ENCODE measurements at regions not wholly inside any gene's neighbourhood (a gene's known extent, or its start where the extent isn't known, plus 50 kb on each side); places are given as distances from the start of the nearest gene placed in this dataset.

DNA sequence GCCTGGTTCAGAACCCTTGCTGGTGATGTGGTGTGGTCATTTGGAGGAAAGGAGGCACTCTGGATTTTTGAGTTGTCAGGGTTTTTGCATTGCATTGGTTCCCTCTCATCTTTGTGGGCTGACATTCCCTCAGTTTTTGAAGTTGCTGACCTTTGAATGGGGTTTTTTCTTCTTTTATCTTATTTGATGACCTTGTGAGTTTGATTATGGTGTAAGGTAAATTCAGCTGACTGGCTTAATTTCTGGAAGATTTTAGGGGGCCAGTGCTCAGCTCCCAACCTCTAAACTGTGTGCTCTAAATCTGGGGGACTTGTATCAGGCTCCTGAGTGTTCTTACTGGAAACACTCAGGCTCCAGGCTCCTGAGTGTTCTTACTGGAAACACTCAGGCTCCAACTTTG is 225.9 kb downstream of the MEIS1 start:
- Histone ChIP-seq H3K27ac (no peak overlapping the region), H3K27me3 (peaks cover 7% of the 10 kb centered on the region), H3K4me3 (no peak overlapping the region), H3K36me3 (no peaks in the 10 kb centered on the region), H3K4me1 (no peaks in the 10 kb centered on the region), H3K9me3 (no peaks in the 10 kb centered on the region)
- TF ChIP-seq POLR2A (IDR thresholded peaks at IDR 0.05) (no peak), EP300 (IDR thresholded peaks at IDR 0.05) (no peak), POLR2AphosphoS5 (IDR thresholded peaks at IDR 0.05) (no peak)
- TF ChIP-seq, protein P1, sequence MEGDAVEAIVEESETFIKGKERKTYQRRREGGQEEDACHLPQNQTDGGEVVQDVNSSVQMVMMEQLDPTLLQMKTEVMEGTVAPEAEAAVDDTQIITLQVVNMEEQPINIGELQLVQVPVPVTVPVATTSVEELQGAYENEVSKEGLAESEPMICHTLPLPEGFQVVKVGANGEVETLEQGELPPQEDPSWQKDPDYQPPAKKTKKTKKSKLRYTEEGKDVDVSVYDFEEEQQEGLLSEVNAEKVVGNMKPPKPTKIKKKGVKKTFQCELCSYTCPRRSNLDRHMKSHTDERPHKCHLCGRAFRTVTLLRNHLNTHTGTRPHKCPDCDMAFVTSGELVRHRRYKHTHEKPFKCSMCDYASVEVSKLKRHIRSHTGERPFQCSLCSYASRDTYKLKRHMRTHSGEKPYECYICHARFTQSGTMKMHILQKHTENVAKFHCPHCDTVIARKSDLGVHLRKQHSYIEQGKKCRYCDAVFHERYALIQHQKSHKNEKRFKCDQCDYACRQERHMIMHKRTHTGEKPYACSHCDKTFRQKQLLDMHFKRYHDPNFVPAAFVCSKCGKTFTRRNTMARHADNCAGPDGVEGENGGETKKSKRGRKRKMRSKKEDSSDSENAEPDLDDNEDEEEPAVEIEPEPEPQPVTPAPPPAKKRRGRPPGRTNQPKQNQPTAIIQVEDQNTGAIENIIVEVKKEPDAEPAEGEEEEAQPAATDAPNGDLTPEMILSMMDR (IDR thresholded peaks at IDR 0.05), result no peak
- DNase-seq (ENCODE audit: low spot score in 2 of 2), result no peak

DNA sequence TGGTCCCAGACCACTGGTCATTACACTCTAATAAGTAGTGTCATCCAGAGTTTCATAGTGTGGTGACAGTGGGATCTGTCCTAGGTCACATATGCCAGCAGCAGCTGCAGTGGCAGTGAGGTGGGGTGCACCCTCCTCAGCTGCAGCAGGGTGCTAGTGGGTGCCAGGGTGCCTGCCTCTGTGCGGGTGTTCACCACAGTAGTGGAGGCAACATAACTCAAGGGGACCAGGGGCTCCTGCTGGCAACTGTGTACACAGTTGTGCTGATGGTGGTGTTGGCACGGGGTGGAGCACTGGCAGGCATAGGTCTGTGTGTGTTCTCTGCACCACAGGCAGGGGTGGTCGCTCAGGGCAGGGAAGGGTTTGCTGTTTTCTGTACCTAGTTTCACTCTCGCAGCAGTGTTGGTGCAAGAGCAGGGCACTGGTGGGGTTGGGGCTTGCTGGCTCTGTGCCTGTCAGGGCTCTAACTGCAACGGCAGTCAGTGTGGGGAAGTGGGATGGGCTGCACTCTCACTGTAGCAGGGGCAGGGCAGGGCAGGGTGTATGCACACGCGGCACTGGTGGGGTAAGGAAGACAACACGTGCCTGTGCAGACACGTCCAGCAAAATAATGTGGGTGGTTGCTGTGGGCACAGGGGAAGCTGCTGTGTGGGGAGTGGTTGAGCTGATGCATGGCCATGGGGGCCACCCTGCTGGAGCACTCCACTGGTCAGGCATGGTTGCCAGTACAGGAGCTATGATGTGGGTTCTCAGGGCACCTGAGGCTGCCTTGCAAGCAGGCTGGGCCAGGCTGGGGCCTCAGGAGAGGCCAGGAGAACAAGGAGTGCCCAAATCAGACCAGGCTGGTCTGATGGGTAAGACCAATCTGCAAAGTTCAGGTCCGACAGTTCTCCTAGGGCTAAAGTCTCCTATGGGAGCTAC is 226.6 kb downstream of the MEIS1 start:
- no peak overlapping the region for H3K27ac ChIP-seq
- no peaks in the 10 kb centered on the region for H3K9me3 ChIP-seq
- 81% methylated on average over 10 of the region's 10 CpGs for WGBS
- no peaks in the 10 kb centered on the region for H3K36me3 ChIP-seq
- H3K4me3 ChIP-seq, result no peak overlapping the region
- DNase-seq (ENCODE audit: low spot score in 2 of 2), result no peak
- no peaks in the 10 kb centered on the region for H3K4me1 ChIP-seq
- TF ChIP-seq, protein P1 (IDR thresholded peaks at IDR 0.05), result no peak
- no peak for TF ChIP-seq EP300 (IDR thresholded peaks at IDR 0.05)
- TF ChIP-seq POLR2A (IDR thresholded peaks at IDR 0.05), result no peak
- TF ChIP-seq POLR2AphosphoS5 (IDR thresholded peaks at IDR 0.05), result no peak
- H3K27me3 ChIP-seq, result peaks cover 7% of the 10 kb centered on the region

DNA sequence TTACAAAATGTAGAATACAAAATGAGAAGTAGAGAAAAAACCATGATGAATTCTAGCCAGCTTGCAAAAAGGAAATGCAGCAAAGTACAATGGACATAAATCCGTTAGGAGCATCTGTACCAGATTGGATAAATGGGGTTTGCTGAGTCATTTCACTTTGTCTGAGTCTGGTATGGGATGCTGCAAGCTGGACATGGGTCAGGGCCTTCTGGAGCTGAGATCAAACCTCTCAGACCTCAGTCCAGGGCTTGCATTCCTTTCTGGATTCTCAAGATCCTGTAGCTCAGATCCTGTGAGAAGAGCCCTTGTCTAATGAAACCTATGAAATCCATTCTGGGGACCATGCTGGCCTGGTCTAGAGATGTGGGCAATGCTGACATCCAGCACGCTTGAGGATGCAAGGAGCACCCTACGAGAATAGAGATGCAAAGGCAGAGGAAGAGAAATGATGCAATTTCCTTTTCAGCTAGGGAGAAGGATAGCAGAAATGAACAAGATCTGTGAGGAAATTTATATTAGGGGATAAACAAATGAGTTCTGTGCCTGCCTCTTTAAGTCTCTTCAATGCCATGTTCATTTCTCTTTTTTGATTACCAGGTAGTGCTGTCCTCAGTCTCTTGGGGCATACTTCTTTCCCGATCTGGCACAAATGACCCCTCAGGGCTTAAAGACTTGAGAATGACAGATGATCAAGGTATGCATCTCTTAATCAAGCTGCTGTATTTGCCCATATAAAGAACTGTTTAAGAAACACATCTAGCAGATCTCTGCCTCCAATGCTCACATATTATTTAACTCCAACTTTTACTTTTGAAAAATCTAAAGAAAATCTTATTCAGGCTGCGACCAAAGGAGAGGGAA is 230.4 kb downstream of the MEIS1 start:
- Histone ChIP-seq H3K9me3 (no peaks in the 10 kb centered on the region), H3K27ac (no peak overlapping the region), H3K27me3 (peaks cover 7% of the 10 kb centered on the region), H3K4me1 (no peaks in the 10 kb centered on the region), H3K36me3 (no peaks in the 10 kb centered on the region), H3K4me3 (no peak overlapping the region)
- no peak for DNase-seq (ENCODE audit: low spot score in 2 of 2)
- TF ChIP-seq EP300 (IDR thresholded peaks at IDR 0.05) (no peak), POLR2AphosphoS5 (IDR thresholded peaks at IDR 0.05) (no peak)
- 59% methylated on average over 5 of the region's 5 CpGs for WGBS

DNA sequence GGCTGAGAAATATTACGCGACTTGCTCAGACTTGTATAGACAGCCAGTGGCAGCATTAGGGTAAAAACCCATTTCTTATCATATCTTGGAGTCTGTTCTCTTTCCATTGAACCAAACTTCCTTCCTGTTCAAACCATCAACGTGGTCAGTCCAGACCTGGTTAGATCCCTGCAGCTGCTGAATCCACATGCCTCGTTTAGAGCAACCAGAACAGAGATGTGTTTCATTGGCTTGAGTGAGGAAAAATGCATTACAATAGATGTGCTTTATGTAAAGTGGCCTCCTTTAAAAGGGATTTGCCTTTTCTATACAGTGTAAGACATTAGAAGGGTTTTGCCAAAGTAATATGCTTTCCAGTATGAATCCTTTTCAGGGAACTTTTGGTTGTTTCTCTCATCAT is 232.4 kb downstream of the MEIS1 start:
- TF ChIP-seq POLR2AphosphoS5 (IDR thresholded peaks at IDR 0.05), result no peak
- DNase-seq (ENCODE audit: low spot score in 2 of 2), result no peak
- H3K36me3 ChIP-seq, result no peaks in the 10 kb centered on the region
- WGBS, result 67% methylated on average over 4 of the region's 4 CpGs
- H3K4me3 ChIP-seq, result no peak overlapping the region
- no peaks in the 10 kb centered on the region for H3K4me1 ChIP-seq
- no peaks in the 10 kb centered on the region for H3K9me3 ChIP-seq
- H3K27ac ChIP-seq, result no peak overlapping the region
- no peaks in the 10 kb centered on the region for H3K27me3 ChIP-seq

DNA sequence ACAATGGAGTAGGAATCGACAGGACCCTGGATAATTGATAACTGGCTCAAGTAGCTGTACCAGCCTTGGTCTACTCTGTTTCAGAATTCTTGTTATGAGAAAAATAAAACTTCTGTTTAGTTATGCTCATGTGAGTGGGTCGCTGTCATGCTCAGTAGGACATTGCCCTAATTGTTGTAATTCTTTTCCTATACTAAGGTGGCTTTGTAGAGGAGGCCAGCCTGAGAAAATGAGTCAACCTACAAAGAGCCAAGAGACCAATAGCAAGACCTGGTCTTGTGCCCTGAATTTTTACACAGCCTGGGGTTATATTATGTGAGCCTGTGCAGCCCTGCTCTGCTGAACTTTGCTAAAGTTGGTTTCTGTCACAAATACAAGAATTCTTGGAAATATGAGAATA is 238.4 kb downstream of the MEIS1 start:
- no peaks in the 10 kb centered on the region for H3K36me3 ChIP-seq
- H3K4me1 ChIP-seq, result no peaks in the 10 kb centered on the region
- H3K4me3 ChIP-seq, result no peak overlapping the region
- H3K9me3 ChIP-seq, result no peaks in the 10 kb centered on the region
- no peaks in the 10 kb centered on the region for H3K27me3 ChIP-seq
- TF ChIP-seq EP300 (IDR thresholded peaks at IDR 0.05), result no peak
- TF ChIP-seq, protein P1 (IDR thresholded peaks at IDR 0.05), result no peak
- no peak for TF ChIP-seq POLR2A (IDR thresholded peaks at IDR 0.05)
- TF ChIP-seq POLR2AphosphoS5 (IDR thresholded peaks at IDR 0.05), result no peak
- 84% methylated on average over 2 of the region's 2 CpGs for WGBS
- no peak overlapping the region for H3K27ac ChIP-seq
- DNase-seq (ENCODE audit: low spot score in 2 of 2), result no peak

GRCh38 chr2:66674087-66674486 is 239.2 kb downstream of the MEIS1 start:
- 86% methylated on average over 1 of the region's 1 CpG for WGBS
- Histone ChIP-seq H3K36me3 (no peaks in the 10 kb centered on the region), H3K9me3 (no peaks in the 10 kb centered on the region), H3K4me3 (no peak overlapping the region), H3K27me3 (no peaks in the 10 kb centered on the region), H3K4me1 (no peaks in the 10 kb centered on the region), H3K27ac (no peak overlapping the region)
- DNase-seq (ENCODE audit: low spot score in 2 of 2), result no peak
- TF ChIP-seq EP300 (IDR thresholded peaks at IDR 0.05), result no peak
- TF ChIP-seq, protein P1 (IDR thresholded peaks at IDR 0.05), result no peak
- no peak for TF ChIP-seq POLR2AphosphoS5 (IDR thresholded peaks at IDR 0.05)
- TF ChIP-seq POLR2A (IDR thresholded peaks at IDR 0.05), result no peak
